Stimulated activated naive B cell treated with anti-CD40 and anti-IgM and Interleukin-4, amounts not matched to agents 10 μg/mL and 1 μg/mL and 100 μg/mL, for 72 hours (primary cell): ENCODE measurements at regions not wholly inside any gene's neighbourhood (a gene's known extent, or its start where the extent isn't known, plus 50 kb on each side); places are given as distances from the start of the nearest gene placed in this dataset.
"Not testable (repeated sequence)": the region's sequence is repeated elsewhere in the genome, so short reads cannot be mapped to it uniquely, and the experiment has no call there.

Experiments
- ATAC-seq, 2 donors: fragments of 150-1000 bp; cut with Tn5 transposase; replicated peaks; 2 replicates each; pipeline ENCODE4 v1.10.0; 2021; ENCODE audit warnings: moderate library complexity in 1 of 2
- DNase-seq: peaks from one replicate; pipeline ENCODE4 v3.0.0; 2021
- H3K27ac Mint-ChIP-seq: one replicate; pipeline ENCODE4 v1.8.0; 2022; ENCODE audit warnings: mild to moderate bottlenecking, mixed read lengths
- H3K27me3 Mint-ChIP-seq, 2 donors: one replicate each; pipeline ENCODE4 v1.8.0; 2022; ENCODE audit warnings: mixed read lengths in 2 of 2
- H3K36me3 Mint-ChIP-seq, 2 donors: one replicate each; pipeline ENCODE4 v1.8.0; 2022; ENCODE audit warnings: mixed read lengths in 2 of 2, mild to moderate bottlenecking in 1 of 2
- H3K4me1 Mint-ChIP-seq, 2 donors: one replicate each; pipeline ENCODE4 v1.8.0; 2022; ENCODE audit warnings: mixed read lengths in 2 of 2, mild to moderate bottlenecking in 1 of 2
- H3K4me3 Mint-ChIP-seq, 2 donors: one replicate each; pipeline ENCODE4 v1.8.0; 2022; ENCODE audit warnings: mild to moderate bottlenecking in 2 of 2, mixed read lengths in 2 of 2, moderate library complexity in 1 of 2
- H3K9me3 Mint-ChIP-seq, 2 donors: one replicate each; pipeline ENCODE4 v1.8.0; 2022; ENCODE audit warnings: mixed read lengths in 2 of 2, mild to moderate bottlenecking in 1 of 2

DNA sequence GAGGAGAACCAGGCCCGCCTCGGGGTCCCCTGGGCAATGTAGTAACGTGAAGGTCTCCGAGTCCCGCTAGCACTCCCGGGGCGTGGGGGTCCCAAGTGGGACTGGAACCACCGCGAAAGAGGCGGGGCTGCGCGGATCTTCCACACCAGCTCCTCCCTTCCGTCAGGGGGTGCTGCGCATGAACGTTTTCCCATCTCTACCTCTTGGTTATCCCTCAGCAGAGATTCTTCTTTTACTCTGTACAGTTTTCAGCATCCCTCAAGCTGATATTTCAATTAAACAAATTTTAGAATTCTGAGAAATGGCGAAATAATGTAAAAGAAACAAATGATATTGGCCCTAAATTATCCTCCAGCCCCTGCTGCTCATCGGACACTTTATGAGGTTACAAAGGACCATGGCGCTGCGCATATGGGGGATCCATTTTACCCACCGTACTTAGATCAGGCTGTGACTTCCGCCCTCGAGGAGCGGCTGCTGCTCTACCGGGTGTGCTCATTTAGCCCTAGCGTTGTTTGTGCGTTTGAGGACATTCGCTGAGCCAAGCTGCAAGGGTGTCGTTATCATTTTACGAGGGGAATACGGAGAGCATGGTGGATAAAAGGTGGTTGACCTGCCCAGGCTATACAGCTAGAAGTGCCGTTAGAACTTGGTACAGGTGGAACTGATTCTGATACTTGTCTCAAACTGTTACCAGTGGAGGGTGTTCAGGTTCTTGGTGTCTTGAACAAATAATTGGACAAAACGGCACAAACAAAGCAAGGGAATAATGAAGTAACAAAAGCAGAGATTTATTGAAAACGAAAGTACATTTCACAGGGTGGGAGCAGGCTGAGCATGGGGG lies 75.2 kb upstream of the CHD6 start:
- H3K27me3 Mint-ChIP-seq: peaks cover 5 to 6% of the 10 kb centered on the region in 2 donors
- H3K9me3 Mint-ChIP-seq: no peaks in the 10 kb centered on the region
- DNase-seq (peak; percentile 72), ATAC-seq (peak; percentile 92 to 93)
- peaks cover 15% of the 10 kb centered on the region in 2 donors for H3K4me1 Mint-ChIP-seq
- peak overlapping the region; percentile 89 to 90 for H3K4me3 Mint-ChIP-seq
- peak overlapping the region; percentile 93 for H3K27ac Mint-ChIP-seq
- peaks cover 0 to 4% of the 10 kb centered on the region in 2 donors for H3K36me3 Mint-ChIP-seq

GRCh38 chr20:41692479-41693135 lies 74.4 kb upstream of the CHD6 start:
- Mint-ChIP-seq H3K36me3 (peaks cover 0 to 4% of the 10 kb centered on the region in 2 donors), H3K27me3 (peaks cover 3 to 9% of the 10 kb centered on the region in 2 donors), H3K4me3 (peak overlapping the region; percentile 89 to 90), H3K4me1 (peaks cover 12 to 14% of the 10 kb centered on the region in 2 donors), H3K27ac (peak overlapping the region; percentile 93), H3K9me3 (no peaks in the 10 kb centered on the region)
- DNase-seq (peak; percentile 74), ATAC-seq (peak; percentile 65 to 70)

GRCh38 chr20:41691443-41691842 lies 73.3 kb upstream of the CHD6 start:
- H3K27ac Mint-ChIP-seq: no peak overlapping the region
- no peak for DNase-seq
- H3K27me3 Mint-ChIP-seq: peaks cover 8 to 19% of the 10 kb centered on the region in 2 donors
- H3K9me3 Mint-ChIP-seq: no peaks in the 10 kb centered on the region
- ATAC-seq: no peak
- no peak overlapping the region for H3K4me3 Mint-ChIP-seq
- peaks cover 0 to 4% of the 10 kb centered on the region in 2 donors for H3K36me3 Mint-ChIP-seq
- H3K4me1 Mint-ChIP-seq: peaks cover 10 to 13% of the 10 kb centered on the region in 2 donors

DNA sequence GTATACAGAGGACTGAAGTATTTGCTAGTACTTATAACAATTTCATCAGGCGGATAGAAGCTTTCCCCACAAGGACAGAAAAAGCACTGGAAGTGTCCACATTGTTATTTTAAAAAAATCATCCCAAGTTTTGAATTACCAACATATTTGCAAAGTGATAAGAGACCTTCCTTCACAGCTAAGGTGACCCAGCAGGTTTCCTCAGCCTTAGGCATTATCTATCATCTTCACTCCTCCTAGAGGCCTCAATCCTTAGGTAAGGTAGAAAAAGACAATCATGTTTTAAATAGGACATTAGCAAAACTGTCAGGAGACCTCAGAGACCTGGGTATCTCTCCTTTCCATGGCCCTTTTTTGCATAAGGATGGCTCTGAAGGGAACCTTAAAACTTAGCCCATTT lies 72.5 kb upstream of the CHD6 start:
- Mint-ChIP-seq H3K27me3 (peaks cover 14 to 26% of the 10 kb centered on the region in 2 donors), H3K9me3 (no peaks in the 10 kb centered on the region), H3K27ac (no peak overlapping the region), H3K4me1 (peaks cover 10 to 13% of the 10 kb centered on the region in 2 donors), H3K36me3 (peaks cover 0 to 4% of the 10 kb centered on the region in 2 donors), H3K4me3 (no peak overlapping the region)
- no peak for ATAC-seq
- no peak for DNase-seq

DNA sequence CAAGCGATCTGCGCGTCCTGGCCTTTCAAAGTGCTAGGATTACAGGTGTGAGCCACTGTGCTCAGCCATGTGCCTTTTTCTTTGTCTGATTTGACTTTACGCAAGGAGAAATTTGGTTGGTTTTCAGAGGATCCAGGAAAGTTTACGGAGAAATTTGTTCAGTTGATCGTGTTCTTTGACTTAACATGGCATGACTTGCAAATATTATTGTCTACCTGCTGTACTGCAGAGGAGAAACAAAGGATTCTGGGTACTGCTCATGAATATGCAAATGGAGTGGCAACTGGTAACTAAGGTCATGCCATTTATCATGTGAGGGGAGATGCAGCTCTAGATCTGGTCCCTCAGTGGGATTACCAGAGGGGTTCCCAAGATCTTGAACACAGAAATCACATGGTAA lies 68.8 kb upstream of the CHD6 start:
- Mint-ChIP-seq H3K36me3 (no peaks in the 10 kb centered on the region), H3K9me3 (no peaks in the 10 kb centered on the region), H3K27ac (no peak overlapping the region), H3K4me3 (no peak overlapping the region), H3K4me1 (no peaks in the 10 kb centered on the region), H3K27me3 (peaks cover 18 to 27% of the 10 kb centered on the region in 2 donors)
- DNase-seq: no peak
- no peak for ATAC-seq

DNA sequence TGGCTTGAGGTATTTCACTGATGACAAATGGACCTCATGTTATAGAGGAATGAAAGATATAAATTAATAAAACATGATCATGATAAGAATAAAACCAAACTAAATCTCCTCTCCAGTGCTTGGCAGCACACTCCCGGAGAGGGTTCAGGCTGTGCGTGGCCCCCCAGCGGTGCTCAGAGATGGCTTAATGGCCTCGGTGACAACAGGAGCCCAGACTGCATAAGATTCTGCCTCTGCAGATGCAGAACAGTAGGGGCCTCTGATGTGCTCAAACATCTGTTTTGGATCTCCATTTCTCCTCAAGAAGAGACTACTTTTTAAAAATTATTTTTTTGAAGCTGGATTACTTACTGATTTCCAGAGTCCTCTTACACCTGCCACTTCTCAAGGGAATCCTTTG lies 67.0 kb upstream of the CHD6 start:
- DNase-seq, H3K36me3 Mint-ChIP-seq: not testable (repeated sequence)

GRCh38 chr20:41678799-41679198 lies 60.6 kb upstream of the CHD6 start:
- Mint-ChIP-seq H3K4me3 (no peak overlapping the region), H3K4me1 (peaks cover 0 to 1% of the 10 kb centered on the region in 2 donors), H3K36me3 (no peaks in the 10 kb centered on the region), H3K9me3 (peaks cover 0 to 3% of the 10 kb centered on the region in 2 donors), H3K27ac (no peak overlapping the region), H3K27me3 (peaks cover 20 to 21% of the 10 kb centered on the region in 2 donors)
- DNase-seq: no peak
- ATAC-seq: no peak

More for the DNA sequence above, 67.0 kb upstream of the CHD6 start:
- H3K27me3 Mint-ChIP-seq: peaks cover 18 to 27% of the 10 kb centered on the region in 2 donors
- not testable (repeated sequence) for H3K27ac Mint-ChIP-seq, ATAC-seq, H3K4me1 Mint-ChIP-seq, H3K9me3 Mint-ChIP-seq, H3K4me3 Mint-ChIP-seq

DNA sequence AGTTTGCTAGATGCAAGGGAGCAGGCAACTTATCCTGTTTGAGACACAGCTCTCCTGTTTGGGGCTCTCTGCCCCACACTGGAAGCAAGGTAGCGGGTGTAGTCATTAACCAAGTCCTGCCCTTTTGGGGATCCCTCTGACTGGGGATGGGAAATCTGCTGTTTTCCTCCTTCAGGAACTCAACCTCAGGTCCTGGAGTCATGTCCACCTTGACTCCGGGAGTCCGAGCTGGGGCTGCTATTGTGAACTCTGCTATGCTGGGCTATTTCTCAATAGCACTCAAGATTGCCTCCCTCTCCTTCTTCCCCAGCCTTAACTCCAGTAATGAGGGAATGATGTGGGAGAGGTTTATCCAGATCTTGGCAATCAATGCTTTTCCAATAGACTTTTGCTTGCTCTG lies 54.1 kb upstream of the CHD6 start:
- H3K27me3 Mint-ChIP-seq: peaks cover 32 to 44% of the 10 kb centered on the region in 2 donors

GRCh38 chr20:41671143-41671542 lies 53.0 kb upstream of the CHD6 start:
- H3K36me3 Mint-ChIP-seq: no peaks in the 10 kb centered on the region
- peak overlapping the region; percentile 28 for H3K27ac Mint-ChIP-seq
- H3K4me1 Mint-ChIP-seq: peaks cover 6 to 7% of the 10 kb centered on the region in 2 donors
- no peaks in the 10 kb centered on the region for H3K9me3 Mint-ChIP-seq
- DNase-seq (no peak), ATAC-seq (no peak)
- peaks cover 25 to 42% of the 10 kb centered on the region in 2 donors for H3K27me3 Mint-ChIP-seq
- no peak overlapping the region for H3K4me3 Mint-ChIP-seq

More for the DNA sequence above, 54.1 kb upstream of the CHD6 start:
- H3K27ac Mint-ChIP-seq: no peak overlapping the region
- peaks cover 6 to 7% of the 10 kb centered on the region in 2 donors for H3K4me1 Mint-ChIP-seq
- no peaks in the 10 kb centered on the region for H3K9me3 Mint-ChIP-seq
- DNase-seq: no peak
- no peak for ATAC-seq
- H3K36me3 Mint-ChIP-seq: no peaks in the 10 kb centered on the region
- no peak overlapping the region for H3K4me3 Mint-ChIP-seq

GRCh38 chr20:41670631-41671030 lies 52.5 kb upstream of the CHD6 start:
- ATAC-seq: no peak
- peak overlapping the region; percentile 28 for H3K27ac Mint-ChIP-seq
- no peaks in the 10 kb centered on the region for H3K36me3 Mint-ChIP-seq
- peaks cover 20 to 37% of the 10 kb centered on the region in 2 donors for H3K27me3 Mint-ChIP-seq
- H3K9me3 Mint-ChIP-seq: no peaks in the 10 kb centered on the region
- DNase-seq: no peak
- H3K4me1 Mint-ChIP-seq: peaks cover 6 to 7% of the 10 kb centered on the region in 2 donors
- H3K4me3 Mint-ChIP-seq: no peak overlapping the region

- Mint-ChIP-seq H3K4me3 (no peak overlapping the region), H3K27me3 (peaks cover 18 to 32% of the 10 kb centered on the region in 2 donors), H3K27ac (no peak overlapping the region), H3K9me3 (no peaks in the 10 kb centered on the region), H3K36me3 (no peaks in the 10 kb centered on the region), H3K4me1 (peaks cover 6 to 7% of the 10 kb centered on the region in 2 donors)
- ATAC-seq: no peak
- DNase-seq: no peak
Measured at GRCh38 chr20:41669708-41670263, 51.6 kb upstream of the CHD6 start.

DNA sequence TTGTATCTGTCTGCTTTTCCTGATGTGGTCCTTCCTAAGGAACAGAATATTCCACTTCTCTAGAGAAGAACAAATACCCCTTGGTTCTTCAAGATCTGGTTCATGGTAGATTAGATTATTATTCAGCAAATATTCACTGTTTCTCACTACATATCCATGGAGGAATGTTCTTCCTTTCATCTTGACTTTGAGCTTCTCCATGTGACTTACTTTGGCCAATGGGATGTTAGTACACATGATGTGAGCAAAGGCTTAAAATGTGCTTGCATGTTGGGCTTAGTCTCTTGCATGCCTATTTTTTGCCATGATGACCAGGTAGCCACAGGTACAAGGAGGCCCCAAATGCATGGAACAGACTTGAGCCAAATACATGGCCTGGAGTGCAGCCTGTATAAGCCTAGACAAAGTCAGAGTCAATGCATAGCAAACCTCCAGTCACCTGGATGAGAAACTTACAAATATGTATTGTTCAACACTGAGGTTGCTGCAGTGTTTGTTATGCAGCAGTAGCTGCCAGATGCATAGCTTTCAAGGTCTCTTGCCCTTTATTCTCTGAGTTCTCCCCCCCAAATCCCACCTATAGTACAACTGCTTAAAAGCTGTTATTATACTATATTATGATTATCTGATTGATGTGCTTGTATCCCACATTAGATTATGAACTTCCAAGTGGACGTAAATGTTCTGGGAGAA lies 50.0 kb upstream of the CHD6 start:
- DNase-seq (no peak), ATAC-seq (no peak)
- Mint-ChIP-seq H3K9me3 (no peaks in the 10 kb centered on the region), H3K27ac (no peak overlapping the region), H3K4me3 (no peak overlapping the region), H3K4me1 (peaks cover 0 to 6% of the 10 kb centered on the region in 2 donors), H3K27me3 (peaks cover 18 to 28% of the 10 kb centered on the region in 2 donors), H3K36me3 (no peaks in the 10 kb centered on the region)
